ENCODE measurements at regions not wholly inside any gene's neighbourhood (a gene's known extent, or its start where the extent isn't known, plus 50 kb on each side); places are given as distances from the start of the nearest gene placed in this dataset.

GRCh38 chr2:150599889-150600288 lies 112.4 kb upstream of the RND3 start:
- ATAC-seq, result no peak

GRCh38 chr2:150598383-150598782 lies 110.9 kb upstream of the RND3 start:
- no peak for ATAC-seq
- Histone ChIP-seq H3K4me1 (peaks cover 2 to 18% (median 4%) of the 10 kb centered on the region in 3 donors), H3K27ac (no peak overlapping the region), H3K36me3 (no peaks in the 10 kb centered on the region), H3K9me3 (no peaks in the 10 kb centered on the region), H3K4me3 (no peak overlapping the region), H3K27me3 (no peaks in the 10 kb centered on the region)
- WGBS, 2 donors (ENCODE audit: low coverage in 1 of 2), result 42 to 59% methylated on average over 2 of the region's 2 CpGs
- no peak for TF ChIP-seq POLR2AphosphoS5 (IDR thresholded peaks at IDR 0.05)

More at GRCh38 chr2:150599889-150600288, 112.4 kb upstream of the RND3 start:
- H3K36me3 ChIP-seq, result no peaks in the 10 kb centered on the region
- TF ChIP-seq POLR2A (IDR thresholded peaks at IDR 0.05) (no peak), CTCF (IDR thresholded peaks at IDR 0.05) (no peak), EP300 (IDR thresholded peaks at IDR 0.05) (no peak), POLR2AphosphoS5 (IDR thresholded peaks at IDR 0.05) (no peak)
- H3K27me3 ChIP-seq, result no peaks in the 10 kb centered on the region
- peaks cover 2 to 18% (median 4%) of the 10 kb centered on the region in 3 donors for H3K4me1 ChIP-seq
- H3K4me3 ChIP-seq, result no peak overlapping the region
- H3K9me3 ChIP-seq, result no peaks in the 10 kb centered on the region
- H3K27ac ChIP-seq, result no peak overlapping the region

GRCh38 chr2:150595803-150596470 lies 108.5 kb upstream of the RND3 start:
- no peak overlapping the region for H3K27ac ChIP-seq
- H3K36me3 ChIP-seq, result no peaks in the 10 kb centered on the region
- H3K27me3 ChIP-seq, result no peaks in the 10 kb centered on the region
- no peak for ATAC-seq
- no peaks in the 10 kb centered on the region for H3K9me3 ChIP-seq
- H3K4me3 ChIP-seq, result no peak overlapping the region
- WGBS, 2 donors (ENCODE audit: low coverage in 1 of 2), result 79 to 85% methylated on average over 3 to 4 of the region's 4 CpGs
- H3K4me1 ChIP-seq, result peaks cover 0 to 8% (median 0%) of the 10 kb centered on the region in 3 donors
- TF ChIP-seq EP300 (IDR thresholded peaks at IDR 0.05) (no peak), POLR2AphosphoS5 (IDR thresholded peaks at IDR 0.05) (no peak), CTCF (IDR thresholded peaks at IDR 0.05) (no peak), POLR2A (IDR thresholded peaks at IDR 0.05) (no peak)

- Histone ChIP-seq H3K27me3 (no peaks in the 10 kb centered on the region), H3K9me3 (no peaks in the 10 kb centered on the region), H3K4me1 (peaks cover 0 to 5% (median 0%) of the 10 kb centered on the region in 3 donors), H3K27ac (no peak overlapping the region), H3K4me3 (no peak overlapping the region), H3K36me3 (no peaks in the 10 kb centered on the region)
- WGBS, 2 donors (ENCODE audit: low coverage in 1 of 2), result 94% methylated on average over 5 of the region's 5 CpGs
- TF ChIP-seq EP300 (IDR thresholded peaks at IDR 0.05) (no peak), CTCF (IDR thresholded peaks at IDR 0.05) (no peak)
- ATAC-seq, result no peak
Measured at GRCh38 chr2:150594299-150594698, 106.8 kb upstream of the RND3 start.

- Histone ChIP-seq H3K36me3 (no peaks in the 10 kb centered on the region), H3K27me3 (no peaks in the 10 kb centered on the region), H3K4me3 (no peak overlapping the region), H3K4me1 (peaks cover 0 to 14% (median 12%) of the 10 kb centered on the region in 3 donors), H3K27ac (no peak overlapping the region), H3K9me3 (no peaks in the 10 kb centered on the region)
- WGBS, 2 donors (ENCODE audit: low coverage in 1 of 2), result 88 to 91% methylated on average over 6 of the region's 6 CpGs
- TF ChIP-seq POLR2AphosphoS5 (IDR thresholded peaks at IDR 0.05) (no peak), EP300 (IDR thresholded peaks at IDR 0.05) (no peak), POLR2A (IDR thresholded peaks at IDR 0.05) (no peak), CTCF (IDR thresholded peaks at IDR 0.05) (no peak)
- ATAC-seq, result no peak
Measured at GRCh38 chr2:150591496-150592285, 104.2 kb upstream of the RND3 start.

Measured in gastroesophageal sphincter (tissue), 4 donors.